GM23338 (cell line): ENCODE measurements at regions not wholly inside any gene's neighbourhood (a gene's known extent, or its start where the extent isn't known, plus 50 kb on each side); places are given as distances from the start of the nearest gene placed in this dataset.

Experiments
- CREB1 ChIP-seq: fragments of 250-450 bp; sonication (Bioruptor Pico); IDR thresholded peaks from 2 replicates; pipeline ENCODE4 v1.5.0; 2020; ENCODE audit warnings: low read depth, mild to moderate bottlenecking, moderate library complexity
- CTCF ChIP-seq, 2 experiments: fragments of 200-600 bp in 1 of 2; sonication (generic) in 1 of 2; conservative IDR thresholded peaks; 2 replicates each; pipeline versions ENCODE4 v1.5.1 to v1.6.1; 2016 to 2017; ENCODE audit warnings: antibody characterized with exemption in 2 of 2, low read depth in 2 of 2, mild to moderate bottlenecking in 2 of 2, moderate library complexity in 1 of 2
- ETS1 ChIP-seq: IDR thresholded peaks from 2 replicates; pipeline ENCODE4 v1.6.1; 2016; ENCODE audit warnings: antibody characterized with exemption
- EZH2 ChIP-seq: fragments of 200-600 bp; sonication (generic); IDR thresholded peaks from one replicate; pipeline ENCODE4 v1.8.0; 2017; ENCODE audit warnings: antibody characterized with exemption, mild to moderate bottlenecking, low read depth; ENCODE audit not compliant: unreplicated experiment
- EZH2phosphoT487 ChIP-seq: fragments of 200-600 bp; sonication (generic); IDR thresholded peaks from one replicate; pipeline ENCODE4 v1.8.1; 2018; ENCODE audit warnings: antibody characterized with exemption; ENCODE audit not compliant: unreplicated experiment
- JUNB ChIP-seq: IDR thresholded peaks from one replicate; pipeline ENCODE4 v1.6.1; 2016; ENCODE audit warnings: antibody characterized with exemption; ENCODE audit not compliant: unreplicated experiment
- POLR2AphosphoS5 ChIP-seq: IDR thresholded peaks from 2 replicates; pipeline ENCODE4 v1.6.1; 2016; ENCODE audit warnings: antibody characterized with exemption, low read depth
- REST ChIP-seq: IDR thresholded peaks from one replicate; pipeline ENCODE4 v1.6.1; 2018; ENCODE audit warnings: antibody characterized with exemption; ENCODE audit not compliant: unreplicated experiment
- ZNF114 ChIP-seq: fragments of 250-450 bp; sonication (Bioruptor Pico); IDR thresholded peaks from 2 replicates; pipeline ENCODE4 v1.5.0; 2020; ENCODE audit warnings: mild to moderate bottlenecking, moderate library complexity

- TF ChIP-seq CREB1 (CRISPR knock-in tag) (no peak), CTCF (conservative IDR thresholded peaks at IDR 0.05; ENCODE audit: low read depth in 2 of 2) (no peak), POLR2AphosphoS5 (no peak), ZNF114 (CRISPR knock-in tag) (no peak), ETS1 (no peak), EZH2 (no peak), REST (no peak), EZH2phosphoT487 (no peak), JUNB (no peak)
Measured at GRCh38 chr10:42477170-42477569, 161.2 kb downstream of the ZNF33B start.
